NCI-H2107 treated with DMSO at 0.1 percent for 48 hours (cell line): ENCODE measurements at regions not wholly inside any gene's neighbourhood (a gene's known extent, or its start where the extent isn't known, plus 50 kb on each side); places are given as distances from the start of the nearest gene placed in this dataset.

Experiments
- DNase-seq: peaks from one replicate; lab custom pipeline; 2025; ENCODE audit not compliant: unreplicated experiment; lab: John Stamatoyannopoulos, UW

DNA sequence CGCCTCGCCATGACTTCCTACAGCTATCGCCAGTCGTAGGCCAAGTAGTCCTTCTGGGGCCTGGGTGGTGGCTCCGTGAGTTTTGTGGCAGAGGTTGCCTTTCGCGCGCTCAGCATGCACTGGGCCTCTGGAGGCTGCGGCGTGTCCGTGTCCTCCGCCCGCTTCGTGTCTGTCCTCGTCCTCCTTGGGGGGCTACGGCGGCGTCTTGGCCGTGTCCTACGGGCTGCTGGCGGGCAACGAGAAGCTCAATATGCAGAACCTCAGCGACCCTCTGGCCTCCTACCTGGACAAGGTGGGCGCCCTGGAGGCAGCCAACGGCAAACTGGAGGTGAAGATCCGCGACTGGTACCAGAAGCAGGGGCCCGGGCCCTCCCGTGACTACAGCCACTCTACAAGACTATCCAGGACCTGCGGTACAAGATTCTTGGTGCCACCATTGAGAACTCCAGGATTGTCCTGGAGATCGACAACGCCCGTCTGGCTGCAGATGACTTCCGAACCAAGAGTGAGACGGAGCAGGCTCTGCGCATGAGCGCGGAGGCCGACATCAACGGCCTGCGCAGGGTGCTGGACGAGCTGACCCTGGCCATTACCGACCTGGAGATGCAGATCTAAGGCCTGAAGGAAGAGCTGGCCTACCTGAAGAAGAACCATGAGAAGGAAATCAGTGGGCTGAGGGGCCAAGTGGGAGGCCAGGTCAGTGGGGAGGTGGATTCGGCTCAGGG is 296.3 kb downstream of the OGFRL1 start:
- no peak for DNase-seq

DNA sequence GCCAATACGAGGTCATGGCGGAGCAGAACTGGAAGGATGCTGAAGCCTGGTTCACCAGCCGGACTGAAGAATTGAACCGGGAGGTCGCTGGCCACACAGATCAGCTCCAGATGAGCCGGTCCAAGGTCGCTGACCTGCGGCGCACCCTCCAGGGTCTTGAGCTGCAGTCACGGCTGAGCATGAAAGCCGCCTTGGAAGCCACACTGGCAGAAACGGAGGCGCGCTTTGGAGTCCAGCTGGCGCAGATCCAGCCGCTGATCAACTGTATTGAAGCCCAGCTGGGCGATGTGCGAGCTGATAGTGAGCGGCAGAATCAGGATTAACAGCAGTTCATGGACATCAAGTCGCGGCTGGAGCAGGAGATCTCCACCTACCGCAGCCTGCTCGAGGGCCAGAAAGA is 296.9 kb downstream of the OGFRL1 start:
- no peak for DNase-seq

DNA sequence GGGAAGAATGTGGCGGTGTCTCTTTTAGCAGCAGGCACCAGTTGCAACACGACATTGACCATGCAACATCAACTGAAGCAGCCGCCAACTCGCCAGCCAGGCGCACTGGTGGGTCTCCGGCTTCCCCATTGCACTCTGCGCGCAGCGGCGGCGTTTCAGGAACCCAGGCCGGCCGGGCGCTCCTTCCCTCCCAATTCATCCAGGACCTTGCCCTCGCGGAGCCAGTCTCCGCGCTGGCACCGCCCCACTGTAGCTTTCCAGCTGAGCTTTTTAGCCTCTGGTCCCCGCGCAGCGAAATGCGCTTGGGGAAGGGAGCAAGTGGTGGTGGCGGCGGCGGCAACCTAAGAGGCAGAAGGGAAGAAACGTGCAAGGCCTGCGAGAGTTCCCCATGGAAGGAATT is 297.9 kb upstream of the RIMS1 start:
- no peak for DNase-seq

DNA sequence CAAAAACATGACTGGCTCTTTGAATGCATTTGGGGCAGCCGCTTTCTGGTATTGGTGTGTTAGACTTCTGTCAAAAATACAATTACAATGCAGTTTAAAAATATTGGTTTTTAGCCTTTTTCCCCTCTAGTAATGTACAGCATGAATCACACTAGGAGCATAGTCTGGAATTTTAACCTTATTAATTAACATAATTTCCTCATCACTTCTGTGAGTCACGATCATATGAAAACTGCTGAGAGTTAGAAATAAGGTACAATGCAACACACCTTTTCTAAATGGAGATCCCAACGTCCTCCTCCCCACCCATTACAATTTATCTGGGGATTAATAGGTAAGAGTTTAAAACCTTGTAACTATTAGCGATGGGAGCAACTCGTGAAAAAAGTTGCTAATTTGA is 297.1 kb upstream of the RIMS1 start:
- DNase-seq, result no peak

DNA sequence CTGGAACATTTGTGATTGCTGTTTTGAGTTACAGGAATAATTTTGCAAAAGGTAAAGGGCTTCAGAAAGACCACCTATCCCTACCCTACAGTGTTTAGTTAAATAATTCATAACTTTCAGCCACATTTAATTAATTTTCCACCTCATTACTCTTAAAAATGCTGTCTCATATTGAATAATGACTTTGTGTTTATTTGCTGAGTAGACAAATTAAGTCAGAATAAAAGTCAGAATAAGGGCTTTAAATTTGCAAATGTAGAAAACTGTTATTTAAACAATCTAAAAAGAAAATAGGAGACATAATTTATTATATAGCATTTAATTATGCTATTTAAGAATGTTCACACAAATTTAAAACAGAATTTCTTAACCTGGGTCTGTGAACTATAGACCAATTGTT is 293.7 kb upstream of the RIMS1 start:
- no peak for DNase-seq

DNA sequence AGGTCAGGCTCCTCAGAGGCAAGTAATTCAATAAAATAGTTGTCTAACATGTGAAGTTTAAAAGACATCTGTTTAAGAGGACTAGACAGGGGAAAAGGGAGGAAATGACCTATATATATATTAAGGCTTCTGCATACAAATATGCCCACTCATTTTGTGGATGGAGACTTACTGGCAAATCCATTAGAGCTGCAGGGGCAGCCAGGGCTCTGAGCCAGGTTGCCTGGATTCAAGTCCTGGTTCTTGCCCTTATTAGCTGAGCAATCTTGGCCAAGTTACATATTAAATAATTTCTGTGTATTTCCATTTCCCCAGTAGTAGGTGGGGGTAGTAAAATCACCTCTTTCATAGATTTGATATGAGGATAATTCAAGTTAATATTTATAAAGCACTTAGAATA is 287.0 kb upstream of the RIMS1 start:
- DNase-seq, result no peak

DNA sequence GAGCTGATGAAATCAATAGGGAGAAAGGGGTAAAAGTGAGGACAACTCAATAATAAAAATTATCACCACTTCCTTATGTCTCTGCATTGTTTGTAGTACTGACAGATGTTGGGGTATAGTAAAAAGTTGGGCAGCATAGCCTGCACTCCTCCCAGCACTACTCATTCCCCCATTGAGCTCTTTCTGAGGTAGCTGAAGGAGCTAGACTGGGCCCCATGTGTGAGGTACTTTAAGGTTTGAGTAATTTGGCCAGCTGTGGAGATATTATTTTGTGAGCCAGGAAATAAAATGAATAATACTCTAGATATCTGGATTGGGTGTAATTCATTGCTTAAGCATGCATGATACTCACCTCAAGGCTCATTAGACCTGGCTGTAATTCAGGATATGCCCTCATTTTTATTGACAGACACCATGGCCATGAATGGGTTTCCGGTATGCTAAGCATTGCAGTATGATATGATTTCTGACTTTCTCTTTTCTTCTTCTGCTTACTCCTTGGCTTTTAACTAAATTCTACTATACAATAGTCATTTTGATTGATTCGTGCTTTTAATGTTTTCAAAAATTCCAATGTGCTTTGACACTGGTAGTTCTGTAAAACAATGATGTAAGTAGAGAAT is 283.9 kb upstream of the RIMS1 start:
- DNase-seq, result no peak

DNA sequence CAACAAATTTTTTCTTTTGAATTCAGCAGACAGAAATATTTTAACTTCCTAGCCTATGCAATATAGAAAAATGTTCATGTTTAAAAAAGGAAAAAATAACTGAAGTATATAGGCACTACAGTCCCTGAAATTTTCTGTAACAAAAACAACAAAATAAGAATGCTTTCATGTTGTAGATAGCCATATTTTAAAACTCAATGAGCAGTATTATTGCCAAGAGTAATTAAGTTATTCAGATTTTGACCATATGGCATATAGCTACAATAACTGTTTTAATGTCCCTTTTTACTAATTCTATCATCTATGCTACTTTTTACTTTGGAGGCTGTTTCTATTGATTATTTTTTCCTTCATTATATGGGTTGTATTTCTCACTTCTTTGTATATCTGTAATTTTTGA is 283.3 kb upstream of the RIMS1 start:
- no peak for DNase-seq

DNA sequence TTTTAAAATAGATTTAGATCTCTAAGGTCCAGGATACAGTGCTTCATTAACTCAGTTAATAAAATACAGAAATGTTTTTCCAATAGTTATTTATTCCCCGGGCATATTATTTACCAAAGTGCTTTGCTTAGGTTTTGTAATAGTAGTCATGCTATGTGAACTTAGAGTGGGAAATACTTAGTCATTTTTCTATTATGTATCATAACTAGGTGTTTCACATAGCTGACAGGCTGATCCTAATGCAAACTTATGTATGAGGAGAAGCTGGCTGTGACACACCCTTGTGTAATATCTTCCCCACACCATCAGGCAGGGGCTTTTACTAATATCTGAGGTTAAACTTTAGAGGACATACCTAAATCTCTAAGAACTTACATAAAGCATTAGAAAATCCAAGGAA is 277.7 kb upstream of the RIMS1 start:
- no peak for DNase-seq

DNA sequence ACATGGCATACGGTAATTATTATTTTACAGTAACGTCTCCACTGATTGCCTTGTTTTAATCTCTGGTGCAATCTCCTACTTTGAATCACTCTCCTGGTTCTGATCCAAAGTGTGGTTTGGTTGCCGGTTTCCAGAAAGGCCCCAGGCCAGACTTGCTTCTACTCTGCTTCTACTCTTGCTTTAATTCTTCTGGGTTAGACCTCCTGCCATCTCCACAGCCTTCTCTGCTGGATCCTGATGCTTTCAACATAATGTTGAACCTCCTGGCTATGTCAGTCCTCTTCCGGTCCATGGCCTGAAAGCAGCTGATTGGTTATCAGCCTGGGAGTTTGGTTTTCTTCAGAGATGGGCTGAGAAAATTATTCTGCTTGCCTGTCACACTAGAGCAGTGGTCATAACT is 266.5 kb upstream of the RIMS1 start:
- no peak for DNase-seq

DNA sequence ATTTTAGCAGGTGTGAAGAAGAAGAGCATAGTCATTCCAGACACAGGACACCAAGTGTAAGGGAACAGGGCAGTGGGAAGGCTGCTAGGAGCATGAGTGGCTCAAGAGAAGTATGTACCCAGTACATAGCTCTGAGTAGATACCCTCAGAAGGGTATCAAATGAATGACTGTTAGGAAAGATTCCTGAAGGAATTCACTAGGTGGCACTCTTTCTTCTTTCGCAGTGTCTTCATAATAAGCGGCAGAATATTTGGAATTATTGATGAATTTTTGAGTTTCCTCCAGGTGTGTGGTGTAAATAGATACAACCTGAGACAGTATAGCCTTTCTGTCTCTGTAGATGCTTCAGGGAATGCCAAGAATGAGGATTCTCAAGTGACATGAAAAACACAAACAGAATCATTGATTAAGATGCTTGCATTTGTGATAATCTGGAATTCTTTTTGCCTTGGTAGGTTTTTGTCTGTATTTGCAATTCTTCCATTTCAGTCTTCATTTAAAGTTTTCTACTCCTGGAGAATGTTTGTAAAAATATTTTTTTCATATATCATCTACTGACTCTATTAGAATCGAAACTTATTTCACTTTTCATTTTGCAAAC is 264.3 kb upstream of the RIMS1 start:
- no peak for DNase-seq

DNA sequence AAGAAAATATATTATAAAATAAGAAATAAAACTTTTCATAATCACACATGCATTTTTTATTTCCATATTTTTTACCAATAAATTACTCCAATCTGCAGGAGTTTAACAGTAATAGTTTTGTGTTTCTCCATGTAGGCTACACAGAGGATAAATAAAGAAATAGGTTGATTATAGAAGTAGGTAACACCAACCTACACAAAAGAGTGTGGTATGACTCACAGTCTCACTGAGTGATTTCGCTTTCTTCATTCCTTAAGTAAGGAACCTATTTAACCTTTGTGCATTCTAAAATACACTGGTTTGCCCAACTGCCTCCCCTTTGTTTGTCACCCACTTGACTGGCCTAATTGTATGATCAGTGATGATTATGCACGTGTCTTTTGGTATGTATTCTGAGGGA is 244.2 kb upstream of the RIMS1 start:
- no peak for DNase-seq

DNA sequence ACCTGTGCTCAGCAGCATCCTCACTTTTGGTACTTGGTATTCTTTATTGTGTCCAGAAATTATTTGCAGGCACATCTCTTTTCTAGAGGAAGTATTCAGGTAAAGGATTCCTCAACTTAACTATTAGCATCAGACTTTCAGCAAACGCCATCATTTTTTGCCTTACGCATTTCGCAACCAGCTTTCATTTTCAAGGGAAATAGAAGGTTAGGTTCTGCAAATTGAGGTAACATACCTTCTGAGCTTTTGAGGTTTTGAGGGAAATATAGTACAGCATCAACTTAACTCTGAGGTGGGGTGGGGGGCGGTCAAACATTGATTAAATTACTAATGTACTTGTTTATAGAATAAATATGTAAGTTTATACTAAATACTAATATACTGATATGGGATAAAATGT is 243.6 kb upstream of the RIMS1 start:
- no peak for DNase-seq

DNA sequence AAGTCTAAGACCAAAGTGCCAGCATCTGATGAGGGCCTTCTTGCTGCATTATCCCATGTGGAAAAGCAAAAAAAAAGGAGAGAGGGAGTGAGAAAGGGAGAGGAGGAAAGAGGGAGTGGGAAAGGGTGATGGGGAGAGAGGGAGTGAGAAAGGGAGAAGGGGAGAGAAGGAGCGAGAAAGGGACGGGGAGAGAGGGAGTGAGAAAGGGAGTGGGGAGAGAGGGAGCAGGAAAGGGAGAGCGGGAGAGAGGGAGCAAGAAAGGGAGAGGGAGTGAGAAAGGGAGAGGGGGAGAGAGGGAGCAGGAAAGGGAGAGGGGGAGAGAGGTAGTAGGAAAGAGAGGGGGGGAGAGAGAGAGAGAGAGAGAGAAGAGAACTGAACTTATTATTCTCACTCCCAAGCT is 241.1 kb upstream of the RIMS1 start:
- DNase-seq, result no peak

DNA sequence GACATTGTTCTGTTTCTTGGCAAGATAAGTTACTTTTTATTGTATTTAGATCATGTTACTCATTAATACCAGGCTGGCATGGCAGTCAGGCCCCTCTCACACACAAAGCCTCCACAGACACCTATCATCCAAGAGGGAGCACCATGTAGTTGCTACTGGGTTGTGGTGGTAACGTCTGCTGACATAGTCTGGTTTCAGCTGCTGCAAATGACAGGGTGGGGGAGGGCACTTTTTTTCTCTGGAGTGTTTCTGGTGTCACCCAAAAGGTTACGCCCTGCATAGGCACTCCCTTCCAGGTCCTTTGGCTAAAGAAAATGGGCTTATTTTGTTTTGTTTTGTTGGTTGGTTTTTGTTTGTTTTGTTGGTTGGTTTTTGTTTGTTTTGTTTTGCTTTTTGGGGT is 236.4 kb upstream of the RIMS1 start:
- DNase-seq, result no peak

DNA sequence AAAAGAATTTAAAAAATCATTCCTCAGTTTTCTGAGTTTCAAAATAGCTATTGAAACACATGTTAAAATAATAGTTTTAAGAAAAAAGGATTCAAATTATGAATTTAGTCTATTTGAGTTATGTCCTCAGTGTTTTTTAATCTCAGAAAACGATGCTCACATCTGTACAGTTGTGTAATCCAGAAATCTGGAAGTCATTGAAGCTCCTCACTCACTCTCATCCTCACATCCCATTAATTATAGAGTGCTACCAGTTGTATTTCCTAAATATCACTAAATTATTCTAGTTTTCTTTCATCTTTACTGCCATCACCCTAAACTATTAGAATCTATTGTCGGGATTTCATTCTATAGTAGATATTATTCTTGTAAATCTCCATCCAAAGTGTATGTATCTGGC is 234.7 kb upstream of the RIMS1 start:
- DNase-seq, result no peak

DNA sequence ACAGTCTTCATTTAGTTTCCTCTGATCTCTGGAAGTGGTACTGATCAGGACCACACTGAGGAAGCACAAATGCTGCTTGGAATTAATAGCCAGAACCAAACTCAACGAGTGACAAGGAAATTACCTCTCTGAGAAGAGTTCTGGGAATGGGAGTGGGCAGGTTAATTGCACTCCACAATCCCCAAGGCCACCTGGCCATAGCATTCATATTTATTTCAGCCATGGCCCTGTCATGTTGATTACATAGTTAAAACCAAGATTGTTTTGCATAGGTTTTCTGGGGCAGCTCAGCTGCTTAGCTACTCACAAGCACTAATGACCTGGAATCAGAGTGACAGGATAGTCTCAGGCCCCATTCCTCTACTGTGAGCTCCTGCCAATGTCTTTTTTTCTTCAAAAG is 230.2 kb upstream of the RIMS1 start:
- DNase-seq, result no peak

DNA sequence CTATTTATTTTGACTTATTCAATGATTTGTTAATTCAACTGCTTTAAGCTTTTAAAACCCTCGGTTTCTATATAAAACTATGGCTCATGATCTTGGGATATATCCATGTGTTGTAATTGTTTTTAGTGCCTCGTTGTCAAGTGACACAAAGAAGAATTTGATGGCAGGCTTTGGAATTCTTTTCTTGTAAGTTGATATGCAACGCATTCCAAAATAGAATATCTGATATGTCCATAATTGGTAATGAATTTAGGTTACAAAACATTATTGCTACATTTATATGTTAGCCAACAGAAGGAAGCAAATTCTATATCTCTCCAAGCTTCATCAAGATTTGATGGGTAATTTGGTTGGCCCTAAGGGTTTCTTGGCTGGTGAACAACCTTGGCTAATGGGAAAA is 220.4 kb upstream of the RIMS1 start:
- no peak for DNase-seq

DNA sequence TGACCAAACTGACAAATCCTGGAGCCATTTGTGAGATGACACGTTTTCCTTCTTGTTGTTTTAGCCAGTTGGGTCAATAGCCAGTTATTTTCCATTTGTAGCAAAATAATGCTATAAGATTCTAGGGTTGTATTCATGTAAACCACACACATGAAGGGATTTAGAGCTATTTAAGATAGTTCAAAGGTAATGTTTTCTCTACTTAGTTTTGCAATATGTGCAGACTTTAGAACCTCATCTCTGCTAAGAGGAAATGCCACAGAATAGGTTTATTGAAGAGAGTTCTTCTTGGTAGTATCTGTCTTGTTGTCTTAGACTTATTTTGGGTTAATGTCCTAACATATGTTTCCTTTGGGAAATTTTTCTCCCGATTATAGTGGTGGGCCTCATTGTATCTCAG is 213.5 kb upstream of the RIMS1 start:
- no peak for DNase-seq

DNA sequence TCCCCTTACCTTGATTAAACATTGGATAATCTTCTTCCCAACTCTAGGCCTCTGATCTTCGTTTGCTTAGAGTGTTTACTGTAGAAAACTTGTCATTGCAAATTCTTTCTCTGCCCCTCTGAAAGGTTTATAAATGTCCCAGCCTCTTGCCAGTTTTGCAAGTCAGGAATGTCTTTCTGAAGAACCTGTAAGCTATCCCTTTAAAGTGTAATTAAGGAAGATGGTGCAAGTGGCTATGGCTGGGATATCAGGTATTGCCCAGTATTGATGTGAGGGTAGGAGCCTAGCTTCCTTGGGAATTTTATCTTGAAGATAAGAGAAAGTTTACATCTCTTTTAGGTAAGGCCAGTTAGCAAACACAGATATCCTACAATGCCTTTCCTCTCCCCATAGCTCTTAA is 211.0 kb upstream of the RIMS1 start:
- DNase-seq, result no peak

DNA sequence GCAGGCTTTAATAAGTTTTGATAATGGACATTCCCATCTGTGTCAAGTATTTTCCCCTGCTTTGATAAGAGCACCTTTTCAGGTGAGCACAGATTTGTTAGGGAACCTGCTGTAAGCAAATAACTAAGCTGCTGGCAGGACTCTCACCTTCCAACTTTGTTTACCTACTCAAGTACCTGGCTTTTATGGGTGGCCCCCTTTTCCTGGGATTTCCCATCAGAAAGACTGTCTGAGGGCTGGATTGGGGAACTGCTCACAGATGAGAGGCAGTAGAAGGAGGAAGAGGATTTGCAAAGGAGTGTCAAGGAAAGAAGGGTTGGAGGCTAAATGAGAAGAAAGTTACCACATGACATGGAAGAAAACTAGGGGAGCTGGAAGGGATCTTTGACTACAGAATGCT is 210.1 kb upstream of the RIMS1 start:
- no peak for DNase-seq

DNA sequence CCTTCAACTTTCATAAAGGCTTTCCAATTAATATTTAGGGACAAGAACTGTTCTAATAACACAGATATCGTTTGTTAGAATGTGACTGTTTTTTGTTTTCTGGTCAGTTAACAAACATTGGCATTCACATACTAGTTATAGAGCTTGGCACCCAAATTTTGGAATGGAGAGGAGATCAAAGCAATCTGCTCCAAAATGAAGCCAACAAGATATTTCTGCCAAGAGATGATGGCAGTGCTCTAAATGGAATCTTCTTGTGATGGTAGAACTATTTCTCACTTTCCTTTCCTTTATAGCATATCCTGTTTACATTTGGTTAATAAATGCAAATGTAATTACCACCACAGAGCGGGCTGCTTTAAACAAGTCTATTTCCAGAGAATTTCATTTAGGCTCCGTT is 208.3 kb upstream of the RIMS1 start:
- no peak for DNase-seq
